SK-N-MC (cell line): ENCODE measurements at regions not wholly inside any gene's neighbourhood (a gene's known extent, or its start where the extent isn't known, plus 50 kb on each side); places are given as distances from the start of the nearest gene placed in this dataset.

Experiments
- EZH2 ChIP-seq: fragments of 200-600 bp; sonication (generic); IDR thresholded peaks from one replicate; pipeline ENCODE4 v1.6.1; 2017; ENCODE audit warnings: antibody characterized with exemption
- FOXP2 ChIP-seq: optimal IDR thresholded peaks from 2 replicates; pipeline ENCODE3; 2011; ENCODE audit warnings: mild to moderate bottlenecking, moderate library complexity; ENCODE audit not compliant: insufficient read depth; ENCODE audit errors: extremely low read length, control extremely low read depth
- POLR2AphosphoS5 ChIP-seq: IDR thresholded peaks from 2 replicates; pipeline ENCODE4 v1.6.1; 2012; ENCODE audit warnings: mild to moderate bottlenecking, low read depth, low read length, borderline replicate concordance

DNA sequence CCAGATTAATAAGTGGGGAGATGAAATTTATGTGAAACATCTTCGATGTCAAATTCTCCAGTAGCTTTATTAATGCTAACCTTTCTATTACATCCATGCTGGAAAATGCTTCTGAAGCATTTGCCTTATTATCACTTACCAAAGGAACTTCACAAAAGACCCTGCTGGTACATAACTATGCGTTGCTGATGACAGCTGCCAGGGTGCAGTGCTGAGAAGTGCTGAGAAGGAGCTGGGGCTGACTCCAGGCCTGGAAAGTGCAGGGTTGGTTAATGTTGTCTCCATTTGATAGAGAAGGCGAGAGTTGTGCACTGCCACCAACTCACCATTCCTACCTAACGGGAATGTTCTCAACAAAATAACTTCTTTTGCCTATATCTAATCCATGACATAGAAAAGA, 736.0 kb upstream of the NR2F2 start:
- TF ChIP-seq EZH2 (no peak), FOXP2 (no peak), POLR2AphosphoS5 (no peak)
